GM12873 (cell line): ENCODE measurements at regions not wholly inside any gene's neighbourhood (a gene's known extent, or its start where the extent isn't known, plus 50 kb on each side); places are given as distances from the start of the nearest gene placed in this dataset.

Experiments used
- TF ChIP-seq, protein P1 (sequence below): IDR thresholded peaks from 2 replicates; pipeline ENCODE4 v1.5.1; 2012; ENCODE audit warnings: low read depth, mild to moderate bottlenecking, moderate library complexity, low read length, control low read depth; ENCODE audit not compliant: insufficient read depth; ENCODE audit errors: missing control alignments

DNA sequence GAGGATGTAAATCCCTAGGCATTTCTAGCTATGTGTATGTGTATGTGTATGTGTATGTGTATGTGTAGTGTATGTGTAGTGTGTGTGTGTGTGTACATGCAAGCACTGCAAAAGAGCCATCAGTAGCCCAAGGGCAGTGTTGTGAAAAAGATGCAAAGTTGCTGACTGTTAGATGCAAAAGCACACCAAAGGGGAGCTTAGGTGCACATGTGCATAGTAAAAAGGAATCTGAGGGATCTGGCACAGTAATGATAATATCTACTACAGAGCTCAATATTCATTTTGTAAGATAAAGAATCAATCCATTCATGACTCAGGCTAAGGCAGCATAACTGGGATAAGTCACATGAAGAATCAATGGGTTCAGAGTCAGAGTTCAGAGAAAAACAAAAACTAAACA is 80.2 kb downstream of the TMEM47 start:
- TF ChIP-seq, protein P1, sequence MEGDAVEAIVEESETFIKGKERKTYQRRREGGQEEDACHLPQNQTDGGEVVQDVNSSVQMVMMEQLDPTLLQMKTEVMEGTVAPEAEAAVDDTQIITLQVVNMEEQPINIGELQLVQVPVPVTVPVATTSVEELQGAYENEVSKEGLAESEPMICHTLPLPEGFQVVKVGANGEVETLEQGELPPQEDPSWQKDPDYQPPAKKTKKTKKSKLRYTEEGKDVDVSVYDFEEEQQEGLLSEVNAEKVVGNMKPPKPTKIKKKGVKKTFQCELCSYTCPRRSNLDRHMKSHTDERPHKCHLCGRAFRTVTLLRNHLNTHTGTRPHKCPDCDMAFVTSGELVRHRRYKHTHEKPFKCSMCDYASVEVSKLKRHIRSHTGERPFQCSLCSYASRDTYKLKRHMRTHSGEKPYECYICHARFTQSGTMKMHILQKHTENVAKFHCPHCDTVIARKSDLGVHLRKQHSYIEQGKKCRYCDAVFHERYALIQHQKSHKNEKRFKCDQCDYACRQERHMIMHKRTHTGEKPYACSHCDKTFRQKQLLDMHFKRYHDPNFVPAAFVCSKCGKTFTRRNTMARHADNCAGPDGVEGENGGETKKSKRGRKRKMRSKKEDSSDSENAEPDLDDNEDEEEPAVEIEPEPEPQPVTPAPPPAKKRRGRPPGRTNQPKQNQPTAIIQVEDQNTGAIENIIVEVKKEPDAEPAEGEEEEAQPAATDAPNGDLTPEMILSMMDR = no peak

DNA sequence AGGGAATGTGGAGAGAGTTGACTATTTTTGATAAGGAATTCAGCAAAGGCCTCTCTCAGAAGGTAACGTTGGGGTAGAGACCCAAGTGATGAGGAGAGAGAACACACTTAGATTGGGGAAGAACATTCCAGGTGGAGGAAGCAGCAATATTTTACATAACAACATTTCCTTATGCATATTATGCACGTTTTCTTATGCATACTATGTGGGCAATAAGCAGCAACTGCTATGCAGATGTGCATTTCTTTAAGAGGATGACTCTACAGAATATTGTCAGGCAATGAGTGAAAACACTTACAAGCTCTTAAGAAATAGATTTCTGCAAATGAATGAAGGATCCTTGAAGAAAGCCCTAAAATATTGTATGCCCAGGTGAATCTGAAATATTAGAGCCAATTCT is 91.1 kb downstream of the TMEM47 start:
- TF ChIP-seq, protein P1 = no peak

DNA sequence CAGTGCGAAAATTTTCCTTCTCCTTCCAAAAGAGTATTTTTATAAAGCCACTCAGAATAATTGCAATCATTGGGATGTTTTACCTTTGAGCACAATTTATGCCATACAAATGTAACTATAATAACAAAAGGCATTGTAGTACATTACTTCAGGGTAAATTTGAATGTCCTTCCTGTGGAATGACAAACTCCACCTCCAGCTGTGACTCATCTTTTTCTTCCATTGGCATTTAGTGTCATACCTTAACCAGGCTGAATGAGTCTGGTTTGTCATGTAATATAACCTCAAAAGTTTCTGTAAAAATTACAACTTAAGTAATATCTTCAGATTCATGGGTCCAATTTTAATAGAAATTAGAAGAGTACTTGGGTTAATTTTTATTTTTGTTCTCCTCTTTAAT is 93.3 kb downstream of the TMEM47 start:
- TF ChIP-seq, protein P1 = no peak

DNA sequence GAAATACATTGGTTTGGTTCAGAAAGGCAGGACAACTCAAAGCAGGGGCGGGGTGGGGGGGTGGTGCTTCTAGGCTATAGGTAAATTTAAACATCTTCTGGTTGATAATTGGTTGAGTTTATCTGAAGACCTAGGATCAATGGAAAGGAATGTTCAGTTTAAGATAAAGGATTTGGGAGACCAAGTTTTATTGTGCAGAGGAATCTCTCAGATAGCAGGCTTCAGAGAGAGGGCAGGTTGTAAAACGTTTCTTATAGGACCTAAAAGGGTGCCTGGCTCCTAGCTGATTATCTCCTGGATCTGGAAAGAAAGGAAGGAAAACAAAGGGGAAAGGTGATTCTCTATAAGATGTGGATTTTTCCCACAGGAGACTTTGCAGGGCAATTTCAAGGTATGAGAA is 94.0 kb downstream of the TMEM47 start:
- TF ChIP-seq, protein P1 = no peak

DNA sequence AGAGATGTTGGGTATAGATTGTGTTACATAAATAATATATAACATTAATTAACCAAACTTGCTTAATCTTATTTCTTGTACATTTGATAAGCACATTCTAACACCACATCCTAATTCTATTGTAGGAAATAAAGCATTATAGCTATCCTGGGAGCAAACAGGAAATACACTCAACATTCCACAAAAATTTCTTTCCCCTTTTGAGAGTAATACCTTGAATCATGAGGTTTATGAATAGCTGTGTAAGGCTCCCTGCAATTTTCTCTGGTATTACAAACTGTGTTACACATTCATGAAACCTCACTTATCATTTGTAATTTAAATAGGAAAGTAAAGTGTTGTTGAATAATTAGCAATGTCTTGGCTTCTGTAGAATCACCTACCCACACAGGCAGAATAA is 95.1 kb downstream of the TMEM47 start:
- TF ChIP-seq, protein P1 = no peak

DNA sequence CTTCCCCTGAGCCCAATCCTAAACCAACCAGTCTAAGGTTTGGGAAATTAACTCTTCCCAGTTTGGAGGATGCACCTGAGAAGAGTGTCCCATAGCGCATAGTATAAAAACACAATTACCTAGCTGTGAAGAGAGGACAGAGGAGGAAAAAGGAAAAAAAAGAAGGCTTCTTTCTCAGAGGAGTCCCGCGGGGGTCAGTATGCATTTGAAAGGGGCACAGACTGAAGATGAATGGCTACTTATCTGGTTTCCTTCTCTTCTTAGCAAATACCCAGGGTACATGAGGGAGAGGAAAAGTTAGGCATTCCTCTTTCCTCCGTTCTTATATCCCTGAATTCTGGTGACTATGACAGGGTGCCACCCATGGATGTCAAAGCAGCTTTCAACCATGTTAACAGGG is 96.9 kb downstream of the TMEM47 start:
- TF ChIP-seq, protein P1 = no peak

DNA sequence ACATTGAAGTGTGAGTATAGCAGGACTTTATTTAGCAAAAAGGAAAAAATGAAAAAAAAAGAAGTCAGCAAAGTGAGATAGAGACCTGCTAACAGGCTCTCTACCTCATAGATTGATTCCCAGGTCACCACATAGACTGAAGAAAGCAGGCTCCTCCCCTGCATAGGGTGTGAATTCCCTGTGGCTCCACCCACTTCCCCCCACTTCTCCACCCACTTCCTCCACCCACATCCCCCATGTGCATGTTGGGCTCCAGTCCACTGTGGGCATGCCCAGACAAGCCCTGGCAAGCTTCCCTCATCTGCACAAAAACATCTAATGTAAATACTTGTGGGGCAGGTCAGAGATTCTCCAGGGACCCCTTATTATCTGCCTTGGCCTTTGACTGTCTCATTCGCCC is 97.8 kb downstream of the TMEM47 start:
- TF ChIP-seq, protein P1 = no peak
